SW480 (cell line): ENCODE measurements at regions not wholly inside any gene's neighbourhood (a gene's known extent, or its start where the extent isn't known, plus 50 kb on each side); places are given as distances from the start of the nearest gene placed in this dataset.
"Not testable (repeated sequence)": the region's sequence is repeated elsewhere in the genome, so short reads cannot be mapped to it uniquely, and the experiment has no call there.

Source experiments
- DNase-seq: peaks from one replicate; pipeline ENCODE4 v3.0.0-alpha.2; 2016; ENCODE audit warnings: low spot score

- no peak for DNase-seq
These were observed 53.5 kb downstream of the TEX51 start for GRCh38 chr2:126952216-126952615.

- no peak for DNase-seq
These were observed 54.8 kb downstream of the TEX51 start for GRCh38 chr2:126953483-126953882.

- no peak for DNase-seq
These were observed 56.1 kb downstream of the TEX51 start for GRCh38 chr2:126954831-126955230.

GRCh38 chr2:126956773-126957172, 58.1 kb downstream of the TEX51 start:
- DNase-seq: not testable (repeated sequence)

DNA sequence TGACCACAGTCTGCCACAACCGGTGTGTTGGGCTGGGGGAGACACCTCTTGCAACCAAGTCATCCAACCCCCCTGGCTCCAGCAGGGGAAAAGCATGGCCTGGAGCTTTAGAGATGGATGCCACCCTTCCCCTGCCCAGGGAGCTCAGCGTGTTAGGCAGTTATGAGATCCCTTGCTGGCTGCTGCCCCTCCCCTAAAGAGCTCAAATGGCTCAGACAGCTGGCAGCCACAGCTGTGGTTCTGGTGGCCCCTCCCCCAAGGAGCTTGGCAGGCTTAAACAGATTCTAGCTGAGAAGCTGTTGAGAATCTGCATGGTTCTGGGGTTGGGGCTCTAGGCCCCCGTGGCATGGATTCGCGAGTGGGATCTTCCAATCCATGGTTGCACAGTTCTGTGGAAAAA, 64.7 kb downstream of the TEX51 start:
- no peak for DNase-seq

DNA sequence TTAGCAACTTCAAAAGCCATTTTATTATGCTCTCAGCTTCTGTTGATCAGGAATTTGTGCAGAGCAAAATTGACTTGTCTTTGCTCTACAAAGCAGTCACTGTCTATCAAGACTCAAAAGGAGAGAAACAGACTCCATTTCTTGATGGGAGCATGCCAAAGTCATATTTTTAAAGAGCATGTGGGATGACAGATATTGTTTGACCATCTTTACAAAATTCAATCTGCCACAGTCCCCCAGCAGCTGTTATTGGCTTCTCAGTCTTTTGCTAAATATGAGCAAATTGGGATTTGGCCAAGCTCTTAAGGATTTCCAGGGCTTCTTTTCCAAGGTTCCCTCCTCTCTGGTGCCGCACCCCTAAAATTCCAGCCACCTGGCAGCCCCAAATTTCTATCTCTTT, 67.9 kb downstream of the TEX51 start:
- DNase-seq: no peak

GRCh38 chr2:126970583-126970982, 71.9 kb downstream of the TEX51 start:
- DNase-seq: no peak

DNA sequence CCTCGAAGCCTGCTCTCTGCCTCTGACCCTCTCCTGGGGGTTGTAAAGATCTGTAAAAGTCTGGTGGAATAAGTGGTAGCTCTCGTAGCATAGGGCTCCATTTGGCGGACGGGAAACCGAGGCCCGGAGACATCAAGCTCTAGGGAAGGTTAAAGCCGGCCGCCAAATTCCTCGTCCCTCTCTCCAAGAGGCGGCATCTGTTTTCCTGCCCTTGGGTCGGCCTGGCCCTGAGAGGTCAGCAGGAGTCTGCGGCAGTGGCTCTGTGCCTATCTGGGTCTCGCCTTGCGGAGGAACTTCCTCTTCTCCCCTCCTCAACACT, 72.4 kb downstream of the TEX51 start:
- no peak for DNase-seq

- DNase-seq: peak; percentile 52
These were observed 73.0 kb downstream of the TEX51 start for GRCh38 chr2:126971481-126972278.

DNA sequence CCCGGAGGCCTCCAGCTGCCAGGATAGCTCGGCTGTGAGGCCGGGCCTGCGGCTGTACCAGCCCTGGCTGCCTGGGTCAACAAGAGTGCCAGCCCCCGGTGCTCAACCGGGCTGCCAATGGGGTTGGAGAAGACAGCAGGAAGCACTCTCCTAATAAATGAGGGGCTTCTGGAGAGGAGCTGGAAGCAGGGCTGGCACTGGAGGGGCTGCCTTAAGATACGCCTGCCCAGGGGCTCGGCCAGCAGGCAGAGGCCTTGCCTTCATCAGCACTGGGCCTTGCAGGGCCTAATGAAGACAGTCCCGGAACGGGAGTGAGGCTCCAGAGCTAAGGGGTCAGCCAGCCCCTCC, 73.6 kb downstream of the TEX51 start:
- no peak for DNase-seq

DNA sequence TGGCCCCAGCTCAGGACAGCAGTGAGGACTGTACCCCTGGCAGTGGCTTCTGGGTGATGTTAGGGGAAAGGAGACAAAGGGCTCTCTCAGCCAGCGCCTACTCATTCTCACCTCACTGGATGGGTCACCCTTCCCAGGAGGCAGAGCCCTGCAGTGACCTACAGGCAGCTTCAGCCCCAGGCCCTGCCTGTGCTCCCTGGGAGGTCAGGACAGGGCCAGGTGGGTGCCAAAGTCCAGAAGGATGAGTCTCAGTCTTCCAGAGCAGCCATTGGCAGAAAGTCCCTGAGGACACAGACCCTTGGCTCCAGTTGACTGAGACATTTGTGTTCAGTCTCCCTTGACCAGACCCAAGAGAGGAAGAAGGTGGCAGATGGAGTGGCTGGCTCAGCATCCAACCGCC, 75.1 kb downstream of the TEX51 start:
- no peak for DNase-seq

GRCh38 chr2:126975671-126976655, 77.3 kb downstream of the TEX51 start:
- no peak for DNase-seq

DNA sequence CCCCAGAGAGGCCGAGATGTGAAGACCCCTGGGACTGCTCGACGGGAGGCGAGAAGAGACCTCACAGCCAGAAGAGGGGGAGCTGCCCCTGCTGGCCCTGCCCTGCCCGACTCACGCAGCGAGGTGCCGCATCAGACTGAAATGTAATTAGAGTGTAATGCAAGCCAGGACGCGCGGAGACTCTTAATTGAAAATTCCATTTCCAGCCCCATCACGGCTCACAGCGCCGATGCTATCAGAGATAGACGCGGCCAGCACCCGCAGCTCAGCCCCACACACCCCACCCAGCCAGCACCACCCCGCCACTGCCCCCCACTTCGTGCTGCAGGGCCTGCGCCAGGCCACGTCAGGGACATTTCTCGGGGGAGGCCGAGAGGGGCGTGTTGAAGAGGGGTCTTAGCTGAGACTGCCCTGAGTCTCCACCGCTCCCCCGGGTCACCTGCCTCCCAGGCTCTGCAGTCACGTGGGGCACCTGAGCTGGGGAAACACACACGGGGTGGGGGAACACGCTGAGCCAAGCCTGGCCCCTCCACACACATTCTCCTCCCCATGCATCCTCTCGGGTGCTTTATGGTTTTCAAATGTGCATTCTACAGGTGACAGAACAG, 78.1 kb downstream of the TEX51 start:
- no peak for DNase-seq

DNA sequence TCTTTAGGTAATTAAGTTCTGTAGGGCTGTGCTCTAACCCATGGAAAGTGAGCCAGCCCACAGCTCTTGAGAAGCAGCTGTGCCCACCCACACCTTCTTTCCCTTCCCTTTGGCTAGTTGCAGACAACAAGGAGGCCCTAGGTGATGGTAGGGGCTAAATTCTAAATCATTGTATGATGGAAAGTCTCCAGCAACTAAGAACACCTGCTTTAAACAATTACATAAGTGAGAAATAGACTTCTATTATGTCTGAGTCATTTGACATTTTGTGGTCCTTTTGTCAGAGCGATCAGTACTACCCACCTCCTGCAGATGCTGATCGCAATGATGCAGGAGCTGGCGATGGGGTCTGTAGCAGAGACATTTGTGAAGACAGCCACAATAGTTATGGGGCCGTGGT, 79.6 kb downstream of the TEX51 start:
- no peak for DNase-seq

- no peak for DNase-seq
These were observed 80.6 kb downstream of the TEX51 start for GRCh38 chr2:126979039-126980003.

DNA sequence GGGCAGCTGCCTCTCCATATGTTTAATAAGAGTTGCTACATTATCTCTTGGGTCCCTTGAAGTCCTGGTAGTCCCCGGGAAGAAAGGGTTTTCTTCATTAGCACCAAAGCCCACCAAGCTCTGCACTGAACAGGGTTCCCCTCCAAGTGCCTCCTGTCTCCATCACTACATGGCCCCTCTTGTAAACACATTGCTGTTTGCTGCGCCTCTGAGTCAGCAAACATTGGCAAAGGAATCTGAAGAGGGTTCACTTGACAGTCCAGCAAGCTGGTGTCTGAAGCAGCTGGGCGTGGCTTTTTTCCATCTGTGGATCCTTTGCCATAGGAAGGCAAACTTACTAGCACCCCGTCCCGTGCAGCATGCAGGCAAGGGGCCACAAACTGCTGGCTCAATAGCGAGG, 82.8 kb downstream of the TEX51 start:
- DNase-seq: no peak

- no peak for DNase-seq
These were observed 84.2 kb downstream of the TEX51 start for GRCh38 chr2:126982935-126983334.

GRCh38 chr2:126986631-126987187, 88.0 kb downstream of the TEX51 start:
- no peak for DNase-seq

GRCh38 chr2:126988482-126988881, 89.8 kb downstream of the TEX51 start:
- no peak for DNase-seq

DNA sequence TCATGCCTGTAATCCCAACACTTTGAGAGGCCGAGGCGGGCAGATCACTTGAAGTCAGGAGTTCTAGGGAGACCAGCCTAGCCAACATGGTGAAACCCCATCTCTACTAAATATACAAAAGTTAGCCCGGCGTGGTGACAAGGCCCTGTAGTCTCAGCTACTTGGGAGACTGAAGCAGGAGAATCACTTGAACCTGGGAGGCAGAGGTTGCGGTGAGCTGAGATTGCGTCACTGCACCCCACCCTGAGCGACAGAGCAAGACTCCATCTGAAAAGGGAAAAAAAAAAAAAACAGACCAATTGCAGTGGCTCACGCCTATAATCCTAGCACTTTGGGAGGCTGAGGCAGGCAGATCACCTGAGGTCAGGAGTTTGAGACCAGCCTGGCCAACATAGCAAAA, 90.4 kb downstream of the TEX51 start:
- DNase-seq: not testable (repeated sequence)

GRCh38 chr2:126990200-126990599, 91.5 kb downstream of the TEX51 start:
- no peak for DNase-seq
